ENCODE measurements at regions not wholly inside any gene's neighbourhood (a gene's known extent, or its start where the extent isn't known, plus 50 kb on each side); places are given as distances from the start of the nearest gene placed in this dataset.

GRCh38 chr3:87052499-87053260, 61.7 kb upstream of the VGLL3 start:
- 58 to 92% (median 75%) methylated on average over 31 to 37 of the region's 37 CpGs for WGBS, 4 donors
- intact Hi-C loops (cut with DNase I), result no loop called here
- Histone ChIP-seq H3K4me1 (replicated peaks in 1 of 2) (no peaks in the 10 kb centered on the region), H3K4me3 (no peak overlapping the region), H3K27me3 (no peaks in the 10 kb centered on the region), H3K27ac (no peak overlapping the region), H3K36me3 (replicated peaks in 1 of 2) (no peaks in the 10 kb centered on the region), H3K9me3 (replicated peaks in 1 of 3) (no peaks in the 10 kb centered on the region)
- TF ChIP-seq CTCF (IDR thresholded peaks at IDR 0.05), result no peak
- no peak for TF ChIP-seq POLR2A (IDR thresholded peaks at IDR 0.05)
- no peak for DNase-seq

GRCh38 chr3:87047852-87048251, 56.9 kb upstream of the VGLL3 start:
- intact Hi-C loops (cut with DNase I), result no loop called here
- WGBS, 4 donors, result 61 to 83% (median 64%) methylated on average over 2 of the region's 2 CpGs
- no peak overlapping the region for H3K4me3 ChIP-seq

GRCh38 chr3:87046241-87046640, 55.3 kb upstream of the VGLL3 start:
- no peak overlapping the region for H3K27ac ChIP-seq
- 55 to 88% (median 57%) methylated on average over 4 of the region's 4 CpGs for WGBS, 4 donors
- H3K9me3 ChIP-seq (replicated peaks in 1 of 3), result no peaks in the 10 kb centered on the region
- no peaks in the 10 kb centered on the region for H3K4me1 ChIP-seq (replicated peaks in 1 of 2)
- intact Hi-C loops (cut with DNase I), result no loop called here
- no peak for DNase-seq
- no peaks in the 10 kb centered on the region for H3K27me3 ChIP-seq
- no peaks in the 10 kb centered on the region for H3K36me3 ChIP-seq (replicated peaks in 1 of 2)
- no peak for TF ChIP-seq POLR2A (IDR thresholded peaks at IDR 0.05)
- H3K4me3 ChIP-seq, result no peak overlapping the region

More at GRCh38 chr3:87047852-87048251, 56.9 kb upstream of the VGLL3 start:
- Histone ChIP-seq H3K27ac (no peak overlapping the region), H3K36me3 (replicated peaks in 1 of 2) (no peaks in the 10 kb centered on the region), H3K27me3 (no peaks in the 10 kb centered on the region), H3K4me1 (replicated peaks in 1 of 2) (no peaks in the 10 kb centered on the region), H3K9me3 (replicated peaks in 1 of 3) (no peaks in the 10 kb centered on the region)
- TF ChIP-seq CTCF (IDR thresholded peaks at IDR 0.05), result no peak
- no peak for TF ChIP-seq POLR2A (IDR thresholded peaks at IDR 0.05)
- no peak for DNase-seq

GRCh38 chr3:87045473-87045872, 54.5 kb upstream of the VGLL3 start:
- intact Hi-C loops (cut with DNase I), result no loop called here
- TF ChIP-seq CTCF (IDR thresholded peaks at IDR 0.05) (no peak), POLR2A (IDR thresholded peaks at IDR 0.05) (no peak)
- Histone ChIP-seq H3K9me3 (replicated peaks in 1 of 3) (no peaks in the 10 kb centered on the region), H3K4me3 (no peak overlapping the region), H3K27ac (no peak overlapping the region), H3K4me1 (replicated peaks in 1 of 2) (no peaks in the 10 kb centered on the region), H3K27me3 (no peaks in the 10 kb centered on the region), H3K36me3 (replicated peaks in 1 of 2) (no peaks in the 10 kb centered on the region)
- DNase-seq, result no peak
- 83 to 97% (median 83%) methylated on average over 1 of the region's 1 CpG for WGBS, 4 donors

GRCh38 chr3:87044846-87045245, 53.9 kb upstream of the VGLL3 start:
- no peaks in the 10 kb centered on the region for H3K27me3 ChIP-seq
- H3K9me3 ChIP-seq (replicated peaks in 1 of 3), result no peaks in the 10 kb centered on the region
- H3K4me1 ChIP-seq (replicated peaks in 1 of 2), result no peaks in the 10 kb centered on the region
- no peak overlapping the region for H3K27ac ChIP-seq
- H3K4me3 ChIP-seq, result no peak overlapping the region
- no peak for TF ChIP-seq POLR2A (IDR thresholded peaks at IDR 0.05)
- no peak for TF ChIP-seq CTCF (IDR thresholded peaks at IDR 0.05)
- intact Hi-C loops (cut with DNase I), result no loop called here
- 68 to 81% (median 75%) methylated on average over 2 of the region's 2 CpGs for WGBS, 4 donors
- DNase-seq, result no peak
- H3K36me3 ChIP-seq (replicated peaks in 1 of 2), result no peaks in the 10 kb centered on the region

Data from adrenal gland (tissue), 9 donors.